ENCODE measurements at regions not wholly inside any gene's neighbourhood (a gene's known extent, or its start where the extent isn't known, plus 50 kb on each side); places are given as distances from the start of the nearest gene placed in this dataset.

DNA sequence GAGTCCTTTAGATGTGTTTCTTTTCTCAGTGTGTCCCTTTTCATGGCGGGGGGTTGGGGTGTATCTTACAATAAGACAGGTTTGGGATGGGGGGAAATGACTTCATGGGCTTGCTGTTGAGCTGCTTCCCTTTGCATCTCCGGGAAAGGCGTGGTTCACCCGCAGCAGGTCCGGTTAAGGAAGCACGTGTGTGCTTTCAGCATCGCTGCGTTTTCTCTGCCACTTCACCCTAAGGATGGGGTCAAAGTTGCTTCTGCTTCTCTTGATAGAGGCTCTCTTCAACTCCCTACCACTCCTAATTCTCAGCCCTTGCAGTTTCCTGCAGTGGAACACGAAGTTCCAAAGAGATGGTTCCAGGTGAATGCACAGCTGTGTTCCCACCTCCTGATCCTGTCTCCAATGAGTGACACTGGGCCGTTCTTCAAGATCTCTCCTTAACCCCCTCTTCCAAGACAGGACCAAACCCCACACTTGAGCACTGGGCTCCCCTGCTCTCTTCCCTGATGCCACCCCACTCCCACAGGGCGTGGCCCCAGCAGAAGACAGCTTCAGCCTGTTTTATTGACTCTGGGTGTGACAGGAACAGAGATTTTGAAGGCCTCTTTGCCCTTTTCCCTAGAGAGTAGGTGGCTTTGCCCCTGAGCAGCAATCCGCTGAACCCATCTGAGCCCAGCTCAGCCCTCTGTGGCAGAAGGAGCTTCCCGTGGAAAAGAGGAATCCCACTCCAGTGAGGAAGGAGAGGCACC, 85.2 kb downstream of the PLEKHG1 start:
- no peak for TF ChIP-seq TAF1 (IDR thresholded peaks at IDR 0.05; ENCODE audit: low read depth)
- TF ChIP-seq CTCF (IDR thresholded peaks at IDR 0.05; ENCODE audit: poor library complexity, severe bottlenecking), result no peak
- no peak for TF ChIP-seq POLR2AphosphoS5 (IDR thresholded peaks at IDR 0.05)

All from neural cell (in vitro differentiated cells).